Effector memory CD8-positive, alpha-beta T cell (primary cell): ENCODE measurements at regions not wholly inside any gene's neighbourhood (a gene's known extent, or its start where the extent isn't known, plus 50 kb on each side); places are given as distances from the start of the nearest gene placed in this dataset.

Source experiments
- ATAC-seq: fragments of 150-1000 bp; cut with Tn5 transposase; replicated peaks from 2 replicates; pipeline ENCODE4 v1.10.0; 2021; ENCODE audit warnings: mild to moderate bottlenecking, moderate library complexity
- DNase-seq, 3 experiments: peaks; one replicate each; pipeline ENCODE4 v3.0.0; 2021
- H3K27ac Mint-ChIP-seq, 2 donors: one replicate each; pipeline ENCODE4 v1.8.0; 2022; ENCODE audit warnings: mild to moderate bottlenecking in 2 of 2, mixed read lengths in 2 of 2, moderate library complexity in 2 of 2
- H3K27me3 Mint-ChIP-seq, 2 donors: one replicate each; pipeline ENCODE4 v1.8.0; 2022; ENCODE audit warnings: mixed read lengths in 2 of 2
- H3K36me3 Mint-ChIP-seq: one replicate; pipeline ENCODE4 v1.8.0; 2022; ENCODE audit warnings: mild to moderate bottlenecking, moderate library complexity, mixed read lengths; ENCODE audit not compliant: insufficient read depth
- H3K4me1 Mint-ChIP-seq, 2 donors: one replicate each; pipeline ENCODE4 v1.8.0; 2022; ENCODE audit warnings: low read depth in 2 of 2, mixed read lengths in 2 of 2
- H3K4me3 Mint-ChIP-seq, 2 donors: one replicate each; pipeline ENCODE4 v1.8.0; 2022; ENCODE audit warnings: mild to moderate bottlenecking in 2 of 2, mixed read lengths in 2 of 2, moderate library complexity in 2 of 2
- H3K9me3 Mint-ChIP-seq, 2 donors: one replicate each; pipeline ENCODE4 v1.8.0; 2022; ENCODE audit warnings: mixed read lengths in 2 of 2

DNA sequence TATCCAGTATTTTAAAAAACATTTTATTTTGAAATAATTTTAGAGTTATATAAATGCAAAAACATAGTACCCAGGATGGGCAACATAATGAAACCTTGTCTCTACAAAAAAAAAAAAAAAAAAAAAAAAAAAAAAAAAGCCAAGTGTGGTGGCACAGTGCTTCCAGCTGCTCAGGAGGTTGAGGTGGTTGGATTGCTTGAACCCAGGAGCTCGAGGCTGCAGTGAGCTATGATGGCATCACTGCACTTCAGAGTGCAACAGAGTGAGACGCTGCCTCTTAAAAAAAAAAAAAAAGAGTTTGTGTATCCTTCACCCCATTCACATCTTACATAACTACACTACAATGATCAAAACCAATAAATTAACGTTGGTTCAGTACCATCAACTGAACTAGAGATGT is 115.6 kb upstream of the KIF26B start:
- Mint-ChIP-seq H3K36me3 (no peaks in the 10 kb centered on the region), H3K9me3 (no peaks in the 10 kb centered on the region), H3K4me1 (peaks cover 0 to 3% of the 10 kb centered on the region in 2 donors), H3K4me3 (no peak overlapping the region), H3K27me3 (no peaks in the 10 kb centered on the region), H3K27ac (no peak overlapping the region)
- ATAC-seq, result no peak
- DNase-seq, result no peak

DNA sequence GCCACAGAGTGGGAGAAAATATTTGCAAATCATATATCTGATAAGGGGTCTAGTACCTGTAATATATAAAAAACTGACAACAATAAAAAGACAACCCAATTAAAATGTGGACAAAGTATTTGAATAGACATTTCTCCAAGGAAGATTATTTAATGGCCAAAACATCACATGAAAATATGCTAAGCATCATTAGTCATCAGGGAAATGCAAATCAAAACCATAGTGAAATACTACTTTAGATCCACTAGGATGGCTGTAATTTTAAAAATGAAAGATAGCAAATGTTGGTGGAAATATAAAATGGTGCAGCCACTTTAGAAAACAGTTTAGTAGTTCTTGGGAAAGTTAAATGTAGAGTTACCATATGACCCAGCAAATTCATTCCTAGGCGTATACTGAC is 118.7 kb upstream of the KIF26B start:
- Mint-ChIP-seq H3K36me3 (no peaks in the 10 kb centered on the region), H3K27ac (no peak overlapping the region), H3K9me3 (no peaks in the 10 kb centered on the region), H3K27me3 (no peaks in the 10 kb centered on the region), H3K4me3 (no peak overlapping the region), H3K4me1 (no peaks in the 10 kb centered on the region)
- DNase-seq (no peak), ATAC-seq (no peak)

DNA sequence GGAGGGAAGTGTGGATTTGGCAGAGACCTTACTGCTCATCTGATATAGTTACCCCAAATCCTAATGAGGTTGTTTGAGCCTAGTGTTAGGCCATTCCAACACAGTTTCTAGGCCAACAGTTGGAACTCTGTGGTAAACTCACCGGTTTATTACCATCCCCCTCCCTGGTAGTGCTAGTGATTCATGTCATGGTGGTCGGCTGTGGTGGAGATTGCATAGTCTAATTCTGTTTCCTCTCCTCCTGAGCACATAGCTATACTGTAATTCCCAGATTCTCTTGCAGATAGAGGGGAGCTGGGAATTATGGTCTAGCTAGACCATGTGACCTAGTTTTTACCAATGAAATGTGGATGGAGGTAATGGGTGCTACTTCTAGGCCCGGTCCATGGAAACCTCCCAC is 123.7 kb upstream of the KIF26B start:
- Mint-ChIP-seq H3K4me1 (peaks cover 7 to 12% of the 10 kb centered on the region in 2 donors), H3K9me3 (no peaks in the 10 kb centered on the region), H3K27ac (no peak overlapping the region), H3K36me3 (no peaks in the 10 kb centered on the region), H3K4me3 (no peak overlapping the region), H3K27me3 (no peaks in the 10 kb centered on the region)
- DNase-seq, result no peak
- ATAC-seq, result no peak

DNA sequence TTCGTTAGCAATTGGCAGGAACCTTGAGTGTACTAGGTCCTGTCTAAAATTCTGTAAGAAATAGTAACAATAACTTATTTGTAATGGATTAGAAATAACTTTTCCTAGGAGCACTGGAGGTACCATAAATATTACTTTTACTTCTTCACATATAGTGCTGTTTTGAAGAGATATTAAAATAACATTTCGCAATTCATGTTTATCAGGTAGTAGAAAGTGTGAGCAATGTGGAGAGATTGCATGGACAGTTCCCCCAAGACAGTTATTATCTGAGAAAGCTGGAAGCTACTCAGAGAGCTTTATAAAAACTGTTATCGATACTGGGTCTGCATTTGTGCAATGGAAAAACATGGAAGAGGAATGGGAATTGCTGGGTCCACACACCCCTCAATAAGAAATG is 128.5 kb upstream of the KIF26B start:
- ATAC-seq (no peak), DNase-seq (no peak)
- Mint-ChIP-seq H3K27ac (no peak overlapping the region), H3K9me3 (no peaks in the 10 kb centered on the region), H3K4me1 (peaks cover 7 to 12% of the 10 kb centered on the region in 2 donors), H3K27me3 (no peaks in the 10 kb centered on the region), H3K4me3 (no peak overlapping the region), H3K36me3 (peaks cover 3% of the 10 kb centered on the region)

DNA sequence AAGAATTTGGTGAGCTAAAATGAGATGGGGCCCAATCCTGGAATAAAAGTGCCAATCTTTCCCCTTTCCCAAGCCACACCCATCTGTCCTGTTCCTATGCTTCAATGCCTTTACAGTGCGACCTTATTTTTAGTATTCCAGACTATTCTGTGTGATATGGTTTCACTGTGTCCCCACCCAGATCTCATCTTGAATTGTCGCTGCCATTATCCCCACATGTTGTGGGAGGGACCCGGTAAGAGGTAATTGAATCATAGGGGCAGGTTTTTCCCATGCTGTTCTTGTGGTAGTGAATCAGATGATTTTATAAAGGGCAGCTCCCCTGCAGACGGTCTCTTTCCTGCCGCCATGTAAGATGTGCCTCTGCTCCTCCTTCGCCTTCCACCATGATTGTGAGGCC is 129.3 kb upstream of the KIF26B start:
- no peak overlapping the region for H3K27ac Mint-ChIP-seq
- DNase-seq, result no peak
- ATAC-seq, result no peak
- no peaks in the 10 kb centered on the region for H3K27me3 Mint-ChIP-seq
- peaks cover 7 to 12% of the 10 kb centered on the region in 2 donors for H3K4me1 Mint-ChIP-seq
- H3K4me3 Mint-ChIP-seq, result no peak overlapping the region
- H3K9me3 Mint-ChIP-seq, result no peaks in the 10 kb centered on the region
- peaks cover 3% of the 10 kb centered on the region for H3K36me3 Mint-ChIP-seq

DNA sequence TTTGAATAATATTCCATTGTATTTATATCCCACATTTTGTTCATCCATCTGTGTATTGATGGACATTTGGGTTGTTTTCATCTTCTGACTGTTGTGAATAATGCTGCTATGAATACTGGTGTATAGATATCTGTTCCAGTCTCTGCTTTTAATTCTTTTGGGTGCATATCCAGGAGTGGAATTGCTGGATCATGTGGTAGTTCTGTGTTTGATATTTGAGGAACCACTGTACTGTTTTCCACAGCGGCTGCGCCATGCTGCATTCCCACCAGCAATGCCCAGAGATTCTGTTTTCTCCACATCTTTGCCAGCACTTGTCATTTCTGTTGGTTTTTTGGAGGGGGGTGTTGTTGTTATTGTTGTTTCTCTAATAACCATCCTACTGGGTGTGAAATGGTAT is 131.6 kb upstream of the KIF26B start:
- Mint-ChIP-seq H3K36me3 (peaks cover 3% of the 10 kb centered on the region), H3K27me3 (no peaks in the 10 kb centered on the region), H3K4me3 (no peak overlapping the region), H3K27ac (no peak overlapping the region), H3K4me1 (peaks cover 0 to 1% of the 10 kb centered on the region in 2 donors), H3K9me3 (no peaks in the 10 kb centered on the region)
- no peak for ATAC-seq
- DNase-seq, result no peak

DNA sequence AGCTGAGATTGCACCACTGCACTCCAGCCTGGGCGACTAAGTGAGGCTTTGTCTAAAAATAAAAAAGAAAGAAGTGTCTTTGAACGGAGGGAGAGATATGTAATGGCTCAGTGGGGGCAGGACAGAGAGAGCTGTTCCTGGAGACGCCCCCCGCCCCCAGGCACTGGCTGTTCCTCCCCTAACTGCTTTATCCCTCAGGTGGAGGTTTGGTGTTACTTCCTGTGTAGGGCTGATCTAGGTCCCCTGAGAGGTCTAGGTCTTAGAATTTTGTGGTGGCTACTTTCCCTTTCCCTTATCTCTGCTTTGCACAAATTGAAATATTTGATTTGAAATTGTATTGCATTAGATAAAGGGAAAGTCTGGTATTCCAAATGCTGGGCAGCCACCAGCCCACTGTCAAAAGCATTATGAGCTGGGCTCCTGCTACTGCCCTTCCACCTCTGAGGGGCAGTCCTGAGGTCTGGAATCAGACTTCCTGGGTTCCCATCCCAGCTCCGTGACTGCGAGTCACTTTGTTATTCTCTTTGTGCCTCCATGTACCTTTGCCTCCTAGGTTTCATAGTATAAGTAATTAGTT is 134.8 kb upstream of the KIF26B start:
- no peaks in the 10 kb centered on the region for H3K27me3 Mint-ChIP-seq
- H3K4me3 Mint-ChIP-seq, result no peak overlapping the region
- no peak overlapping the region for H3K27ac Mint-ChIP-seq
- H3K9me3 Mint-ChIP-seq, result no peaks in the 10 kb centered on the region
- DNase-seq (no peak), ATAC-seq (peak; percentile 24)
- no peaks in the 10 kb centered on the region for H3K4me1 Mint-ChIP-seq
- H3K36me3 Mint-ChIP-seq, result peaks cover 5% of the 10 kb centered on the region

DNA sequence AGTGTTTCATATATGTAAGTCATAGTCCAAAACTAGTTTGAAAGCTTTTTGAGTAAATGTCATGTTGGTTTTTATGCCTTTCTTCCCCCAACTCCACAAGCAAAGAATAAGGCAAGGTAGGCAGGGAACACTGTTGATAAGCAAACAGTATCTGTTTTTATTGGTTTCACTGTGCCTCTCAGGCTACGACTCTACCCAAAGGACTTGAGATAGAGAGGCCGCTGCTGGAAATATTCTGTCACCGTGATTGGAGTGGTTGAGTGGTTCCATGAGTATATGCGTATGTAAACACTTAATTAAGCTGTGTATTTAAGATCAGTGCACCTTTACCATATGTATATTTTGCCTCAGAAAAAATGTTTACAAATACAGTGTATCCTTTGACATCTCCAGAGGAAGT is 138.1 kb upstream of the KIF26B start:
- ATAC-seq (no peak), DNase-seq (no peak)
- no peak overlapping the region for H3K27ac Mint-ChIP-seq
- no peaks in the 10 kb centered on the region for H3K9me3 Mint-ChIP-seq
- no peaks in the 10 kb centered on the region for H3K4me1 Mint-ChIP-seq
- no peak overlapping the region for H3K4me3 Mint-ChIP-seq
- peaks cover 3% of the 10 kb centered on the region for H3K36me3 Mint-ChIP-seq
- H3K27me3 Mint-ChIP-seq, result no peaks in the 10 kb centered on the region

DNA sequence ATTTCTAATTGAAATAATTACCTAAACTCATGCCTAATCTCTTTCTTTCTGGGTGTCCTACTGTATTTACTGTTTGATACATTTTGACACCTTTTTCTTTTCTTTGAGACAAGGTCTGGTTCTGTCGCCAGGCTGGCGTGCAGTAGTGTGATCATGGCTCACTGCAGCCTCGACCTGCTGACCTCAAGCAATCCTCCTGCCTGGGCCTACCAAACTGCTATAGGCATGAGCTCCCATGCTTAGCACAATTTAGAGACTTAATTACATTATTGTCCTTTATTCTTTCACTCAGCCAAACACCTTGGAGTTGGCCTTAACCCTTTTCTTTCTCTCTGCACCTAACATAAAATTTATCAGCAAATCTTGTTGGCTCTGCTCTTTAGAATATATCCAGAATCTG is 139.8 kb upstream of the KIF26B start:
- H3K27ac Mint-ChIP-seq, result no peak overlapping the region
- DNase-seq (no peak), ATAC-seq (no peak)
- H3K4me3 Mint-ChIP-seq, result no peak overlapping the region
- no peaks in the 10 kb centered on the region for H3K27me3 Mint-ChIP-seq
- no peaks in the 10 kb centered on the region for H3K4me1 Mint-ChIP-seq
- no peaks in the 10 kb centered on the region for H3K9me3 Mint-ChIP-seq
- peaks cover 3% of the 10 kb centered on the region for H3K36me3 Mint-ChIP-seq

DNA sequence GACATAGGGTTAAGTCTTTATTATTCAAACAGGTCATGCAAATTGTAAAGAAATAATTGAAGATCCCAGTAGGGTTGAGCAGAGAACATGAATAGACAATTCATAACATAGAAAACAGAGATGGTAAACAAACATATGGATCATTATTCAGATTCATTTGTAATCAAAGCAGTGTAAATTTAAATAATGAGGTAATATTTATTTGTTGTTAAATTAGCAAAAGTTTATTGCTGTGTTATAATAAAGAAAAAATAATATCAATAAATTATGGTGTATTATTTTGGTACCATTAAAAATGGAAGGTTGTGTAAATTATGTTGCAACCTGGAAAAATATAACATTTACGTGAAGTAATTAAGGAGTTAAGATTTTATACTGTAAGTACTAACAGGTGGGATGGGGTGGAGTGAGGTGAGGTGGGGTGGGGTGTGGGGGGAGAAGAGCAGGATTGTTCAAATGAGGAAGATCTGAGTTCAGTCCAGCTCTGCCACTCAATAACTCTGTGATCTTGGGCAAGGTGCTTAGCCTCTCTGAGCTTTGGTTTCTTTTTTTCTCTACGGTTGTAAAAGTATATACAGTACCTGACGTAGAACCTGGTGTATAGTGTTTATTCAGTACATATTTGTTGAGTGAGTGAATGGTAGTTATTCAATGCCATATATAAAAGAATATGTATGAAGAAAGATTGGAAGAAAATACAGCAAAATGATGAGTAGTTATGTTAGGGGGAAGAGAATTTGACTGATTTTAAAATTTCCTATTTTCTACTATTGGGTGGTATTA is 140.3 kb upstream of the KIF26B start:
- no peaks in the 10 kb centered on the region for H3K4me1 Mint-ChIP-seq
- no peak for ATAC-seq
- H3K27me3 Mint-ChIP-seq, result no peaks in the 10 kb centered on the region
- H3K36me3 Mint-ChIP-seq, result peaks cover 3% of the 10 kb centered on the region
- H3K27ac Mint-ChIP-seq, result no peak overlapping the region
- DNase-seq, result no peak
- H3K4me3 Mint-ChIP-seq, result no peak overlapping the region
- no peaks in the 10 kb centered on the region for H3K9me3 Mint-ChIP-seq

DNA sequence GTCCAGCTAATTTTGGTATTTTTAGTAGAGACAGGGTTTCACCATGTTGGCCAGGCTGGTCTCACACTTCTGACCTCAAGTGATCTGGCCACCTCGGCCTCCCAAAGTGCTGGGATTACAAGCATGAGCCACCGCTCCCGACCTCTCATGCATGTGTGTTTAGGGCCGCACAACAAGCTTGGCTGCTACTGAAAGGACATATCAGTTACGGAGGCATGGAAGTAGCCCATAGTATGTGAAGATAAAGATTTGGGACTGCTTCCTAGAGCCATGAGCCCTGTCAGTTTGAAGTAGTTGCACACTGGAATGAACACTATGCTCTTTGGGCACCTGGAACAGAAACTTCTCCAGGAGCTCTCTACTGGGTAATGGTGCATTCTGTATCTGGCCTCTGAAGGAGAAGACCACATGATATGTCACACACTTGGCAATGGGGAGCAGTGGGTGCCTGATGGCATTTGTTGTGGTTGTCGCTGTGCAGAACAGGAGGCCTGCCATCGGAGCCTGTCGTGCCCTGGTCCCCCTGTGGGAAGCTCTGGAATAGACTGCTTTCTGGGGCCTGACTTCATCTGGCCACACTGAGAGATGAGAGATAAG is 144.7 kb upstream of the KIF26B start:
- ATAC-seq (no peak), DNase-seq (no peak)
- Mint-ChIP-seq H3K36me3 (no peaks in the 10 kb centered on the region), H3K4me1 (no peaks in the 10 kb centered on the region), H3K9me3 (no peaks in the 10 kb centered on the region), H3K4me3 (no peak overlapping the region), H3K27ac (no peak overlapping the region), H3K27me3 (no peaks in the 10 kb centered on the region)

DNA sequence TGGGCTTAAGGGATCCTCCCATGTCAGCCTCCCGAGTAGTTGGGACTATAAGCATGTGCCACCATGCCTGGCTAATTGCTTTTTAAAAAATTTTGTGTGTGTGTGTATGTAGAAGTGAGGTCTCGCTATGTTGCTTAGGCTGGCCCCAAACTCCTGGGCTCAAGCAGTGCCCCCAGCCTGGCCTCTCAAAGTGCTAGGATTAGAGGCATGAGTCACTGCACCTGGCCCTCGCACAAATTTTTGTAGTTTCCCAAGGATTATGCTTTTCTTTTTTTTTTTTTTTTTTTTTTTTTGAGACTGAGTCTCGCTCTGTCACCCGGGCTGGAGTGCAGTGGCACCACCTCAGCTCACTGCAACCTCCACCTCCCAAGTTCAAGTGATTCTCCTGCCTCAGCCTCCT is 144.4 kb upstream of the HNRNPU start:
- Mint-ChIP-seq H3K4me3 (no peak overlapping the region), H3K27me3 (no peaks in the 10 kb centered on the region), H3K4me1 (no peaks in the 10 kb centered on the region), H3K36me3 (no peaks in the 10 kb centered on the region), H3K9me3 (no peaks in the 10 kb centered on the region), H3K27ac (no peak overlapping the region)
- ATAC-seq (no peak), DNase-seq (no peak)

DNA sequence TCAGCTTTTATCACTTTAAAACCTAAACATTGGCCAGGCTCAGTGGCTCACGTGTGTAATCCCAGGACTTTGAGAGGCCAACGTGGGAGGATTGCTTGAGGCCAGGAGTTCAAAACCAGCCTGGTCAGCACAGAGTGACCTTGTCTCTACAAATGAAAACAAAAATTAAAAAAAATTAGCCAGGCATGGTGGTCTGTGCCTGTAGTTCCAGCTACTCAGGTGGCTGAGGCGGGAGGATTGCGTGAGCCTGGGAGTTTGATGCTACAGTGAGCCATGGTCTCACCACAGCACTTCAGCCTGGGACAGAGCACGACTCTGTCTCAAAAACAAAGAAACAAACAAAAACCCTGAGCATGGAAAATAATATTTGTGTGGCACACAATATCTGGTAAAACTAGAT is 143.5 kb upstream of the HNRNPU start:
- no peak overlapping the region for H3K4me3 Mint-ChIP-seq
- no peak for ATAC-seq
- no peaks in the 10 kb centered on the region for H3K36me3 Mint-ChIP-seq
- H3K27me3 Mint-ChIP-seq, result no peaks in the 10 kb centered on the region
- H3K9me3 Mint-ChIP-seq, result no peaks in the 10 kb centered on the region
- no peaks in the 10 kb centered on the region for H3K4me1 Mint-ChIP-seq
- DNase-seq, result no peak
- H3K27ac Mint-ChIP-seq, result no peak overlapping the region

DNA sequence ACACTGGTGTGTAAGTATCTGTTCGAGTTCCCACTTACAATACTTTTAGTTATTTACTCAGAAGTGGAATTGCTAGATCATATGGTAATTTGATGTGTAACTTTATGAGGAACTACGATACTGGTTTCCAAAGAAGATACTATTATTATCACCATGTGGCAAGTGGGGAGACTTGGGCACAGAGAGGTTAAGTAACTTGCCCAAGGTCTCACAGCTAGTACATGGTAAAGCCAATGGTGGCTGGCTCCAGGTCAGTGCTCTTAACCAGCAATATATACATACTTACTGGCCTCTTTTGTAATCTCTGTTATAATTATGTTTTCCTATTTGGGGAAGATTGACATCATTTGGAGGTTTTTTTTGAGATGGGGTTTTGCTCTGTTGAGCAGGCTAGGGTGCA is 138.9 kb upstream of the HNRNPU start:
- Mint-ChIP-seq H3K36me3 (no peaks in the 10 kb centered on the region), H3K27me3 (peaks cover 0 to 2% of the 10 kb centered on the region in 2 donors), H3K4me3 (no peak overlapping the region), H3K27ac (no peak overlapping the region), H3K4me1 (no peaks in the 10 kb centered on the region), H3K9me3 (no peaks in the 10 kb centered on the region)
- DNase-seq, result no peak
- ATAC-seq, result no peak
